HG03103 (cell line): ENCODE measurements at regions not wholly inside any gene's neighbourhood (a gene's known extent, or its start where the extent isn't known, plus 50 kb on each side); places are given as distances from the start of the nearest gene placed in this dataset.

Experiments
- ATAC-seq: cut with Tn5 transposase; IDR thresholded peaks from one replicate; pipeline ENCODE4 v1.9.1; 2021; ENCODE audit warnings: low read depth; ENCODE audit not compliant: unreplicated experiment

- ATAC-seq = no peak
Measured at GRCh38 chr13:111394211-111394922, 73.9 kb downstream of the TEX29 start.

- no peak for ATAC-seq
Measured at GRCh38 chr13:111395511-111396393, 75.3 kb downstream of the TEX29 start.

GRCh38 chr13:111396457-111396856 lies 76.0 kb downstream of the TEX29 start:
- no peak for ATAC-seq

- no peak for ATAC-seq
Measured at GRCh38 chr13:111397202-111397880, 76.9 kb downstream of the TEX29 start.

- ATAC-seq = no peak
Measured at GRCh38 chr13:111398196-111398595, 77.8 kb downstream of the TEX29 start.

GRCh38 chr13:111398715-111399299 lies 78.4 kb downstream of the TEX29 start:
- no peak for ATAC-seq

GRCh38 chr13:111399334-111399733 lies 78.9 kb downstream of the TEX29 start:
- no peak for ATAC-seq

- ATAC-seq = no peak
Measured at GRCh38 chr13:111399776-111400538, 79.5 kb downstream of the TEX29 start.

GRCh38 chr13:111401151-111401550 lies 80.7 kb downstream of the TEX29 start:
- ATAC-seq = no peak

- no peak for ATAC-seq
Measured at GRCh38 chr13:111401755-111402154, 81.3 kb downstream of the TEX29 start.

- ATAC-seq = no peak
Measured at GRCh38 chr13:111402441-111402840, 82.0 kb downstream of the TEX29 start.

- ATAC-seq = no peak
Measured at GRCh38 chr13:111403266-111403665, 82.8 kb downstream of the TEX29 start.

GRCh38 chr13:111404746-111405145 lies 84.3 kb downstream of the TEX29 start:
- no peak for ATAC-seq

GRCh38 chr13:111406636-111407035 lies 86.2 kb downstream of the TEX29 start:
- no peak for ATAC-seq

- no peak for ATAC-seq
Measured at GRCh38 chr13:111407381-111408131, 87.1 kb downstream of the TEX29 start.

GRCh38 chr13:111409413-111409812 lies 89.0 kb downstream of the TEX29 start:
- ATAC-seq = no peak

- ATAC-seq = no peak
Measured at GRCh38 chr13:111410232-111411021, 90.0 kb downstream of the TEX29 start.

- no peak for ATAC-seq
Measured at GRCh38 chr13:111411151-111411858, 90.9 kb downstream of the TEX29 start.
